T-helper 1 cell treated with Interleukin-12 subunit alpha and Interleukin-12 subunit beta and Interleukin-4 antibody, amounts not matched to agents 30 ng/mL and 1 ng/mL, for 36 hours (primary cell): ENCODE measurements at regions not wholly inside any gene's neighbourhood (a gene's known extent, or its start where the extent isn't known, plus 50 kb on each side); places are given as distances from the start of the nearest gene placed in this dataset.
"Not testable (repeated sequence)": the region's sequence is repeated elsewhere in the genome, so short reads cannot be mapped to it uniquely, and the experiment has no call there.

Experiments used
- intact Hi-C: fragments of 100-400 bp; cut with micrococcal nuclease; formaldehyde crosslinking; loops from one replicate; pipeline ENCODE4 v1.15.1; 2024

DNA sequence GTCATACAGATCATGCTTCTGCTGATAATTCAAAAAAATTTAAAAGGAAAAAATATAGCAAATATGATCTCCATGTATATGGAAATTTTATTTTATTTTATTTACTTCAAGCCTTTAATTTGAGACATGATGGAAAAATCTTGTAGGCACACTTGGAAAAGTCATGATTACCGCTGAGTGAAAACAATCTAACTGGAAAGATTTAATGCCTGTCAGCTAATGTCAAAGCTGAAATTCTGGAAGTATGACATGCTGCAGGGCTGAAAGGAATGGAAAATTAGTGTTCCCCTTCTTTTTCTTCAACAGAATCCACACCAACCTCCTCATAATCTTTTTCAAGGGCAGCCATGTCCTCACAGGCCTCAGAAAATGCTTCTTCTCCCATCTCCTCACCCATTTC, 58.2 kb downstream of the RPRM start:
- intact Hi-C loops: no loop called here

DNA sequence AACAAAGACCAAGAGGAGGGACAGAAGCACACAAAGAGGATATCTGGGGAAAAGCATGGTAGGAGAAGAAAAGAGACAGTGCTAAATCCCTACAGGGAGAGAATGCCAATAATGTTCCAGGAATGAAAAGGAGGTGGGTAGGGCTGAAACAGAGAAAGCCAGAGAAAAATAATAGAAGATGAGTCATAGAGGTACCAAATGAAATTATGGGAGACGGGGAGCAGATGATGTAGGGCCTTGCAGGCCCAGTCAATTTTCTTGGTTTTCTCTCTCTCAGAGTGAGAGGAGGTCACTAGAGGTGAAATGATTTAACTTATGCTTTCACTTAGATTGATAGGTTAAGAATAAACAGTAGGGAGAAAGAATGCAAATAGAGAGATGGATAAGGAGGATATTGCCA, 61.5 kb downstream of the RPRM start:
- intact Hi-C loops: no loop called here

DNA sequence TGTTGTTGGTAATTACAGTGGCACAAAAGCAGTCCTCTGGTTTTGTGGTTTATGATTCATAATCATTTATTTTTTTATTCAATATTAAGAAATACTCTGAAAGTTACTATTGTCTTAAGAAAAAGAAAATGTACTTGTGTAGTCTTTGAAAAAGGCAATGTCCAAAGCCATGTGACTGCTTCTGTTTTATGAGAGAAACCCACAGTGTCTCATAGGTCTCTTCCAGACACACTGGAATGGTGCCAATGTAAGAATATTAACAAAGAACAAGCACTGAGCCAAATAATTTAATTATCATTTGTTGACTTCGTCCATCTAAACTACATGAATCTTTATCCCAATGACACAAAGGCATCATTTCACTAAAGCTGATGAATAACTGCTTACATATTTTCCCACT, 62.5 kb downstream of the RPRM start:
- intact Hi-C loops: no loop called here

DNA sequence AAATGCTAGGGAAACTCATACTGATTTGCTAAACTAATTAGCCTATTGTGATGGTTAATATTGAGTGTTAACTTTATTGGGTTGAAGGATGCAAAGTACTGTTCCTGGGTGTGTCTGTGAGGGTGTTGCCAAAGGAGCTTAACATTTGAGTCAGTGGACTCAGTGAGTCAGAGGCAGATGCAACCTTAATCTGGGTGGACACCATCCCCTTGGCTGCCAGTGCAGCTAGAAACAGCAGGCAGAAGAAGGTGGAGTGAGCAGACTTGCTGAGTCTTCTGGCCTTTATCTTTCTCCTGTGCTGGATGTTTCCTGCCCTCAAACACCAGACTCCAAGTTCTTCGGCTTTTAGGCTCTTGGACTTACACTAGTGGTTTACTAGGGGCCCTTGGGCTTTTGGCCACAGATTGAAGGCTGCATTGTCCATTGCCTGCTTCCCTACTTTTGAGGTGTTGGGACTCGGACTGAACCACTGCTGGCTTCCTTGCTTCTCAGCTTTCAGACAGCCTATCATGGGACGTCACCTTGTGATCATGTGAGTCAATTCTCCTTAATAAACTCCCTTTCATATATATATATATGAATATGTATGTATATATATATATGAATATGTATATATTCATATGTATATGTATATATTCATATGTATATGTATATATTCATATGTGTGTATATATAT, 69.7 kb downstream of the RPRM start:
- intact Hi-C loops: no loop called here

DNA sequence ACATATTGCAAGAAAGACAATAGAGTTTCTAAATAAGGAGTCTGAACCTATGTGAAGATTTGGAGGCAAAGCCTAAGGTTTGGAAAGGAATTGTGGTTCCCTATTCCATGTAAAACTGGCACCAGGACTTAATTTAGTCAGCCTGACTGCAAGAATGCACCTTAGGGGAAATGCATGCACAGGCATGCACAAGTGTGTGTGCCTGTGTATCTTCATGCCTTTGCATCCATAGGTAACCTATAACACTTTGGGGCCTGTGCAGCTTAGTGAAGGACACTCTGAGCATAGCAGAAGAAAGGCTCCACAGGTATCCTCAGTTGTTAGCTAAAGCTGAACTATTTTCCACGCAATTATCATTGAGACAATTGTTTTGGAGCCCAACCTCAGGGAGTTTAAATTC, 73.4 kb downstream of the RPRM start:
- intact Hi-C loops: no loop called here

DNA sequence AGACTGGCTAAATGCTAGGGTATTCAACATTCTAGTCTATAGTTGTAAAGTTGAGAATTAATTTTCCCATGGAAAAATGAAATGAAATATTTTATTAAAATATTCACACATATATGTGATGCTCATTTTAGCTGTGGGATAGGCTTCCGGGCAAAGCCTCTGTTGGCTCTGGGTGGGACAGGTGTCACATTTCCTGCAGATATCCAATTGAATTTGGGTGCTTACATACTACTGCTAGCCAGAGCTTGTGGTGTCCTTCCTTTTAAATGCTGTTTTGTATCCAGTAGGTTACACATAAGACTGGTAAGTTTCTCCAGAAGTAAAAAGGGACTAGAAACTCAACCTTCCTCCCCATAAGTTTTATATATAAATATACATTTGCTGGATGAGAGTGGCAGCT, 73.8 kb downstream of the RPRM start:
- intact Hi-C loops: no loop called here

DNA sequence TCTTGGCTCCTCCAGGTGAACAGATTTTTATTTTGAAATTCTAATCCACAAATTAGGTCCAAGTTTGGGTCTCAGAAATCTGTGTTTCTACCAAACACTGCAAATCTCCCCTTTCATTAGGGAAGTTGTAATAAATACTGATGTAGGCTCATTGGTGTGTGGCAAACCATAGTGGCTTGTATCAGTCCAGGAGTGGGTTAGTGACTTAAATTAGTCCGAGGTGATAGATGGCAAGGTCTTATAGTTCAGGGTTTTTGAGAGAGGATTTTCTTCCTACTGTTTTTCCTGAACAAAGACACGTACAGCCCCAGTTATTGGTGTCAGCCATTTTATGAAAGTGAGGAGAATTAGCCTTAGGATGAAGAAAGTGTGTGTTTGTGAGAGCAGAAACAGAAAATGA, 74.6 kb downstream of the RPRM start:
- intact Hi-C loops: no loop called here

DNA sequence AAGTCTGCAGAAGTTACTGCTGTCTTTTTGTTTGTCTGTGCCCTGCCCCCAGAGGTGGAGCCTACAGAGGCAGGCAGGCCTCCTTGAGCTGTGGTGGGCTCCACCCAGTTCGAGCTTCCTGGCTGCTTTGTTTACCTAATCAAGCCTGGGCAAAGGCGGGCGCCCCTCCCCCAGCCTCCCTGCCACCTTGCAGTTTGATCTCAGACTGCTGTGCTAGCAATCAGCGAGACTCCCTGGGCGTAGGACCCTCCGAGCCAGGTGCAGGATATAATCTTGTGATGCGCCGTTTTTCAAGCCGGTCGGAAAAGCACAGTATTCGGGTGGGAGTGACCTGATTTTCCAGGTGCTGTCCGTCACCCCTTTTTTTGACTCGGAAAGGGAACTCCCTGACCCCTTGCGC, 75.2 kb downstream of the RPRM start:
- intact Hi-C loops: not testable (repeated sequence)

DNA sequence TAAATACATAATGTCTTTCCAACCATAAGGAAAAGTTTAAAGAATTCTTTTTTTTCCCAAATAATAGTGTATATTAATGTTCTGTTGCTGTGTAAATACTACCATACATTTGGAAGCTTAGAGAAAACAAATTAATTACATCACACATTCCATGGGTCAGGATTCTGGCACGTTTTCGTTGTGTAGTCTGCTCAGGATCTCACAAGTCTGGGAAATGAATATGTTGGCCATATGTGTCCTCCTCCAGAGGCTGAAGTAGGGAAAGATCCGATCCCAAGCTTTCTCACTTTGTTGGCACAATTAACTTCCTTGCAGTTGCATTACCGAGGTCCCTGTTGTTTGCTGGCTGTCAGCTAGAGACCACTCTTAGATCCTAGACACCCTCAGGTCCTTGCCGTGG, 83.9 kb downstream of the RPRM start:
- intact Hi-C loops: no loop called here

DNA sequence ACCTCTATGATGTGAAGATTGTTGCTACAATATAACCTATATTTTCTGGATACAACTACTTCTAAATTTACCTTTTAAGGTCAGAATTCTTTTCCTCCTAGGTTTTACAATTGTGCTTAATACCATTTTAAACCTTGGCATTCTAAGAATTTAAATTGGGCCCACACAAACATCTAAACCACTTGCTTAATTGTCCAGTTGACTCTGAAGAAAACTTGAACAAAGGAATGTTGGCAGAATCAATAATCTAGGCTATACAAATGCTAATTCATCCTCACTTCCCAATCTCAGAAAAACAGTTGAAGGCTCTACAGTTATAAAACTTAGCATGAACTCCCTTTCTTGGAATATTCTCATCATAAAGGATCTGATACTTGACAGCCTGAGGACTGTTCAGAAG, 84.3 kb downstream of the RPRM start:
- intact Hi-C loops: no loop called here

DNA sequence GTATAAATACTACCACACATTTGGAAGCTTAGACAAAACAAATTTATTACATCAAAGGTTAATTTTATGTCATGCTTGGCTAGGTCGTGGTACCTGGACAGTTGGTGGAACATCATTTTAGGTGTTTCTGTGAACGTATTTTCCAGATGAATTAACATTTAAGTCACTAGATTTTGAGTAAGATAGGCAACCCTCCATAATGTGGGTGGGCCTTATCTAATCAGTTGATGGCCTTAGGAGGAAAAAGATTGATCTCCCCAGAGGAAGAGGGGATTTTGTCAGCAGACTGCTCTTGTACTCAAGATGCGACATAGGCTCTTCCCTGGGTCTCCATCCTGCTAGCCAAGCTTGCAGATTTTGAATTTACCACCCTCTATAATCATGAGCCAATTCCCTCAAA, 85.0 kb downstream of the RPRM start:
- intact Hi-C loops: no loop called here

DNA sequence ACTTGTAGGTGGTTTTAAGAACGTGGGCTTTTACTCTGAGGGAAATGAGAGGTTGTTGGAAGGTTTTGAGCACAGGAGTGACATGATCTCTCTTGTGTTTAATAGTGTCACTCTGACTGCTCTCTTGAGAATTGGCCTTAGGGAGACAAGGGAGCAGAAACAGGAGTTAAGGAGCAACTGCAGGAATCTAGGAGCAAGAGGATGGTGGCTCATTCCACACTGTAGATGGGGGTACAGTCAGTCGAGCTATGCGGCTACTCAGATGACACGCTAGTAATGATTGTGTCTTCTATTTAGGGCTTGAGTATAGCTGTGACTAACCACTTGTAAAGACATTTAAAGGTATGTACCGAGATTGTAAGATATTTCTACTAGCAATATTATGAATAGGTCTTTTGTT, 87.4 kb downstream of the RPRM start:
- intact Hi-C loops: no loop called here

DNA sequence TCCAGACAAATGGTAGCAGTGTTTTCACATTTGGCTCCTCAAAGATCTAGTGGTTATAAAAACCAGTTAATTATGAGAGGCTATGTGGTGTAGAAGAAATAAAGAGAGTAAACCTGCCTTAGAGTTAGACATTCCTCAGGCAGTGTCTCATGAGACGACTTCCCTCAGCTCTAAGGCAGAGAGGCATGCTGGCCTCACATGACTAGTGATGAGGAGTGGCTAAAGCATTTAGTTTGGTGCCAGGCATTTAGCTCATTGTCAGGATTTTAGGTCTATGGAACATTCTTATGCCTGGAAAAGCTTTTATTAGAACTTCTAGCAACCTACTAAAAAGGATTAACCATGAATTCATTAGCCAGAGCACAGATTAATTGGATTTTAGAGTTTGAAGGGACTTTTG, 90.3 kb downstream of the RPRM start:
- intact Hi-C loops: no loop called here

DNA sequence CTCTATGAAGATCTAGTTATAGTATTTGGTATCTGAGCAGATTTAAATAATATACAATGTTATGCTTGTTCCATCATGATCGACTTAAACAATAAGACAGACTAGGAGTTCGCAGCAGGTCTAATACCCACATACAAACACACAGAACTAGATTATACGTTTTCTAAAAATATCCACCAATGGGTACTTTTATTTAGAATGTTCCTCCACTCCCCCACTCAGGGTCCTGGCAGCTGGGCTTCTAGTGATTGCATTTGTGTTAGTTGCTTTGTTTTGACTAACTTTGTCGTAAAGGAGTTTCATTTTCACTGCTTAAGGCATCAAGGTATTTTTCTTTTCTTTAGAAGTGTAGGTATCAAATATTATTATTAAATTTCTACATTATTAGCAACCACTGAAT, 91.4 kb downstream of the RPRM start:
- intact Hi-C loops: no loop called here

DNA sequence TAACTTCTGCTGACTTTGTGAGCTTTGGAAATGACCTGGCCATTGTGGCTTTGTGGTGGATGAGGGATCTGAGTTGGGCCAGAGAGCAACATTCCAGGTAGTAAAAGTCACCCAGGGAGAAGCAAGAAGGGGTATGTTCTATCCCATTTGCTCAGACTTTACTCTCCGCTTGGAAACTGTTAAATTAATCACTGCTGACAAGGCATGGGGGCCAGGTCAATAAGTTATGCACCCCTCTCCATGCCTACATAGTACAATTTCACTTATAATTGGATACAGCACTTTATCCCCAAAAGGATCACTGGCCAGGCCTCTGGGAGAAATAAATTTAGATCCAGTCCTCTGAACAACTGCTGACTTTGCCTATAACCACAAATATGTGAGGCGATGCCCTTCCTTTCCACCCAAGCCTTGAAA, 92.1 kb downstream of the RPRM start:
- intact Hi-C loops: no loop called here

DNA sequence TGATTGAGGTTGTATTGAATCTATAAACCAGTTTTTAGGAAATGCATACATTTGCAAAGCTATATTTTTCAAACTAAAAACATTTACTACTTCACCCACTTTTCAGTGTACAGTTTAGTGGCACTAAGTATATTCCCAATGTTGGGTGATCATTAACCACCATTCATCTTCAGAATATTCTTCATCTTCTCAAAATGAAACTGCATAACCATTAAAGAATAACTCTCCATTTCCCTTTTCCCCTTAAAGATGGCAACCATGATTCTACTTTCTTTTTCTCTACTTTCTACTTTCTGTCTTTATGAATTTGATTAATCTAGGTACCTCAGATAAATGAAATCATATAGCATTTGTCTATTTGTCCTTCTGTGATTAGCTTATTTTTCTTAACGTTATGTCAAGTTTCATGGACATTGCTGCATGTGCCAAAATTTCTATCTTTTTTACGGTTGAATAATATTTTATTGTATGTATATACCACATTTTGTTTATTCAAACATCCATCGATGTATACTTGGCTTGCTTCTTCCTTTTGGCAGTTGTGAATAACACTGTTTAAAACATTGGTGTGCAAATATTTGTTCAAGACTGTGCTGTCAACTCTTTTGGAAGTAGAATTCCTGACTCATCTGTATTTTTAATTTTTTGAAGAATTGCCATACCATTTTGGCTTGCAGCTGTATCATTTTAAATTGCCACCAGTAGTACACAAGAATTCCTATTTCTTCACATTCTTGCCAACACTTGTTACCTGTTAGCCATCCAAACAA, 104.9 kb downstream of the RPRM start:
- intact Hi-C loops: no loop called here

DNA sequence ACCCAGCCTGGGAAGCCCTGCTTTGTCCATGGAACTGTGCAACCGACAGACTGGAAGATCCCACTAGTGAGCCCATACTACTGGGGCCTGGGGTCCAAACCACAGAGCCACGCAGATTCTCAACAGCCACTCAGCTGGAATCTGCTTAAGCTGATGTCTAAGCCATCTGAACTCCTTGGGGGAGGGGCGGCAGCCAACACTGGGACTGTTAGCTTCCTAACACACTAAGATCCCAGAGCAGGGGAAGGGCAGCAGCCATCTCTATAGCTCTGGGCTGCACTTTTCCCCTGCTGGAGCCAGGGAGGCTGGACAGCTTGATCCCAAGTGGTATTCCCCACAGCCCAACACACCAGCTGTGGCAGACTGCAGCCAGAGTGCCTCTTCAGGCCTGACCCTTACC, 118.3 kb downstream of the RPRM start:
- intact Hi-C loops: no loop called here

DNA sequence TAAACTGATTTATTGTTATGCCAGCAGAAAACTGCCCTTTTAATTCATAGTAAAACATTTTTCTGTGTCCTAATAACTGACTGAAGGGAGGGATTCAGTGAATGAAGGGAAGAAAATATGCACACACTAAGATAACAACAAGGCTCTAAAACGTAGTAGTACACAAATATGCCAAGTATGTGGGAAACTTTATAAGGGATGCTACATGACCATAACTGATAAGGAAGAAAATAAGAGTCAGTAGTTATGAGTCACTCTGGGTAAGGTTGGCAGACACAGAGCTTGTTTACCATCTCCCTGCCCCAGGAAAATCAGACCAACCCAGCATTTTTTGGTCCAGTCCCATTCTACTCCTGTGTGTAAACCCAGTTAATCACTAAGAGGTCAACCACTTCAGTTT, 124.2 kb downstream of the RPRM start:
- intact Hi-C loops: no loop called here

DNA sequence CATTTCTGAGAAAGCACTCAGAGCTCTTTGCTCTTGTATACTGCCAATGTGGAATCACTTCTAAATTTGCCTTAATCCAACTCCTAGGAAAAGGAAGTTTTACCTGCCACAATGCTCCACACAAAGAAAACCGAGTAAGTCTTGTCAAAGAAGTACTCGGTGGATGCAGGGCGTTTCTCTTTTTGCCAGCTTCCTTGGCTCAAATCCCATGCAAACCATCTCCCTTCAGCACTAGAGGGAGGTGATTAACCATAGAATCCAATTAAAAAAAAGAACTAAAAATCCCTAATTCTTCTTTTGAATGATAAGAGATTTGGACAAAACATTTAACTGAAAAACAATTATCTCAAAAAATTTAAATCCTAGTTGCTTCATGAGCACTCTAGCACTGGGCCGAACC, 129.0 kb downstream of the RPRM start:
- intact Hi-C loops: no loop called here

DNA sequence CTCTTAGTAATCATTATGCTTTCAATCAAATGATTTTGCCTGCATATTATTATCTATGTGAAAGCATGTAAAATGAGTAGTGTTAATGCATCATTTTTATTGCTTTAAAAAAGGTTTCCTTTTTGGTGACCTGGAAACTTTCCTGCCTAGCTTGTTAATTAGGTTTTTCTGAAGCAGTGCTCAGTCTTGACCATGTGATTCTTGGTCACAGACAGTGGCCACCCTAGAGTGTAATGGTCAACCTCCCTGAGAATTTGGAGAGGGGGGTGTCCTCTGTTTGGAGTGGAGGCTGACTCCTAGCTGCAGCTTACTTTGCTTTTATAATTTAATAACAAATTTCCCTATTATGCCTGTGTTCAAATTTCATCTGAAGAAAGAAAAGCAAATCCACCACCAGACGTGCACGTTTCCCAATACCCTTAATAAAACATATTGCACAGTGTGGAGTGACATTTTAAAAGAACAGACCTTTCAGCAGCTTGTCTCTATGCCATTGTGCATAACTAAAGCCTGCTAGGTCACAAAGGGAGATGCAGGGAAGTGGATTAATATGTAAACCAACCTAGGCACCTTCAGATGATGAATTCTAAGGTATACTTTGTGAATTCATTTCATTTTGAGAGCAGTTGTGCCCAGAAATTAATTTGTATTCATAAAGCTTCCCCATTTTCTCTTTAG, 130.6 kb downstream of the RPRM start:
- intact Hi-C loops: no loop called here

DNA sequence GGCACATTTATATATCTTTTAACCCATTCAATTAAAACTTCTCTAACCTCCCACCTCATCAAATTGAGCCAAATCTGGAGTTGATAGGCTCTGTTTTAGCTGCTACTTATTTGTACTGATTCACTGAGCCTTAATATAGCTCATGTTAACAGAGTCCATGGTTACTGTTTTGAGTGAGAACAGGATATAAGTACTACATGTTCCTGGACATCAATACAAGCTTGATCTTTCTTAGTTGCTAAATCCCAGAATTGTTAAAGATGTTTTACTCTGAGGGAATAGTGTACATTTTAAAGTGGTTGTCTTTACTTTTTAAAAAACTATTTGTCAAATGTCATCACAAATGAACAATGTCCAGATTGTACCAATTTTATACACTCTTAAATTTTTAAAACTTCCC, 157.7 kb downstream of the RPRM start:
- intact Hi-C loops: no loop called here

DNA sequence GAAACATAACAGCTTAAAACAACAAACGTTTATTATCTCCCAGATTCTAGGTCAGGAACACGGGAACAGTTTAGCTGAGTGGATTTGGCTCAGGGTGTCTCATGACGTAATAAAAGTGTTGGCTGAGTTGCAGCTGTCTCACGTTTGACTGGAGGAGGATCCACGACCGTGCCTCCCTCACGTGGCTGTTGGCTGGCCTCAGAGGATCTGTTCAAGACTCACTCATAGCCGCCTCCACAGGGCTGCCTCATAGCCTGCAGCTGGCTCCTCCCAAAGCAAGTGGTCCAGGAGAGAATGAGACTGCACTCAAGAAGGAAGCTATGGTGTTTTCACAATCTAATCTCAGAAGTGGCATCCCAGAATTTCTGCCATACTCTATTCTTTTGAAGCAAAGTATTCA, 167.1 kb downstream of the RPRM start:
- intact Hi-C loops: no loop called here

DNA sequence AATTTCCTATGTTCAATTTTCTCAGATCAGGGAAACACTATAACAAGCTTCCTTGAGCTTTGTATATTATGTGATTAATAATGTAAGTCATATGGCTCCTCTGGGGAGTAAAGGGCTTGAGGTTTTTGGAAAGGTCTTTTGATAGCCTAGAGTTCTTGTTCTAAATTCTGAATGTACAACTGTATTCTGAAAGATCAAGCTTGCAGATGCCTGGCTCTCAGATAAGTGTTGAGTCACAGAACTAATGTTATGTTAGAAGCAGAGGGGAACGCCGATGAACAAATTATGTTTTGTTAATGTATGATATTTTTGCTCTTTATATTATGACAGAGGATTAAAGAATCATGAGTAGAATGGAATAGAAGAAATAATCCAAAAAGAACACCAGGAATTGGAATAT, 170.1 kb downstream of the RPRM start:
- intact Hi-C loops: no loop called here
